SU-DHL-6 (cell line): ENCODE measurements at regions not wholly inside any gene's neighbourhood (a gene's known extent, or its start where the extent isn't known, plus 50 kb on each side); places are given as distances from the start of the nearest gene placed in this dataset.

Experiments
- EZH2phosphoT487 ChIP-seq: fragments of 200-600 bp; sonication (generic), shearing (Covaris generic); conservative IDR thresholded peaks from 2 replicates; pipeline ENCODE4 v1.6.1; 2018; ENCODE audit warnings: mild to moderate bottlenecking, antibody characterized with exemption, low read length, moderate library complexity, mixed read lengths
- TF ChIP-seq, protein P1 (sequence below): fragments of 200-600 bp; sonication (generic); IDR thresholded peaks from one replicate; pipeline ENCODE4 v1.5.1; 2017; ENCODE audit warnings: antibody characterized with exemption, mild to moderate bottlenecking, low read length, moderate library complexity; ENCODE audit not compliant: insufficient read depth, poor library complexity, severe bottlenecking

DNA sequence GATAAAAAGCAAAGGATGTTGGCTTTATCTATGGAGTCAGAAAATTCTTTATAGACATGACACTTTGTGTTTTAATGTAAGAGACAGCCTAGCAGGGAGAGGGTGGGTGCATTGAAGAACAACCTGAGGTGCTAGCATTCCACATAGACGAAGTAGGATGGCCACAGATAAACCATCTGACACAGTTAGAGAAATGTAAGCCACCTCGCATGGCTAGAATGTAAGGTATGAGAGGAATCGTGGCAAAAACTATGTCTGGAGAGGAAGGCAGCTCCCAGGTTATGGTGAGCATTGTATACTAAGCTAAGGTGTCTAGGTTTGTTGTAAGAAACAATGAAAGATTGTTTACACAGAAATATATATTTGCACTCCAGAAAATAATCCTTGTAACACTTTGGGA is 194.0 kb upstream of the SLITRK3 start:
- TF ChIP-seq, protein P1, sequence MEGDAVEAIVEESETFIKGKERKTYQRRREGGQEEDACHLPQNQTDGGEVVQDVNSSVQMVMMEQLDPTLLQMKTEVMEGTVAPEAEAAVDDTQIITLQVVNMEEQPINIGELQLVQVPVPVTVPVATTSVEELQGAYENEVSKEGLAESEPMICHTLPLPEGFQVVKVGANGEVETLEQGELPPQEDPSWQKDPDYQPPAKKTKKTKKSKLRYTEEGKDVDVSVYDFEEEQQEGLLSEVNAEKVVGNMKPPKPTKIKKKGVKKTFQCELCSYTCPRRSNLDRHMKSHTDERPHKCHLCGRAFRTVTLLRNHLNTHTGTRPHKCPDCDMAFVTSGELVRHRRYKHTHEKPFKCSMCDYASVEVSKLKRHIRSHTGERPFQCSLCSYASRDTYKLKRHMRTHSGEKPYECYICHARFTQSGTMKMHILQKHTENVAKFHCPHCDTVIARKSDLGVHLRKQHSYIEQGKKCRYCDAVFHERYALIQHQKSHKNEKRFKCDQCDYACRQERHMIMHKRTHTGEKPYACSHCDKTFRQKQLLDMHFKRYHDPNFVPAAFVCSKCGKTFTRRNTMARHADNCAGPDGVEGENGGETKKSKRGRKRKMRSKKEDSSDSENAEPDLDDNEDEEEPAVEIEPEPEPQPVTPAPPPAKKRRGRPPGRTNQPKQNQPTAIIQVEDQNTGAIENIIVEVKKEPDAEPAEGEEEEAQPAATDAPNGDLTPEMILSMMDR = no peak
- TF ChIP-seq EZH2phosphoT487 = no peak
